CD4-positive, alpha-beta T cell treated with Interleukin-12 subunit alpha and Interleukin-12 subunit beta, for 1 hour (primary cell): ENCODE measurements at regions not wholly inside any gene's neighbourhood (a gene's known extent, or its start where the extent isn't known, plus 50 kb on each side); places are given as distances from the start of the nearest gene placed in this dataset.
A peak's percentile ranks its signal among the peaks of the same experiment; 100 is the strongest.
"Not testable (repeated sequence)": the region's sequence is repeated elsewhere in the genome, so short reads cannot be mapped to it uniquely, and the experiment has no call there.

Experiments
- DNase-seq: peaks from one replicate; pipeline ENCODE4 v3.0.0-alpha.2; 2020

DNA sequence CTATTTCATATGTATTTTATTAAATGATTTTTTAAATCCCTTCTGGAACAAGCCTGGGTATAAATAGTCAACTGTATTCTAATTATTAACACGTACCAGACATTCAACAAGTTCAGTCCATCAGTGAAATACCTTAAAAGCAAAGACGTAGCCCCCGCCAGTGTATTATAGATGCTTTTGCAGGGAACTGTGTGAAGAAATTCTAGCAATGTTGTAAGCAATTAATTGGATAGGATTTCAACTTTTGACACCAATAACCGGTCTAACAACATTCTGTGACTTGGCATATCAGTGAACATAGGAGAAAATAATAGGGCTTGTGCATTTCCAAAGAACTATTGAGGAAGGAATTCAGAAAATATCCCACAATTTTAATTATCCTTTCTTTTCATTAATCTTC, 67.2 kb upstream of the TGFBR2 start:
- no peak for DNase-seq

DNA sequence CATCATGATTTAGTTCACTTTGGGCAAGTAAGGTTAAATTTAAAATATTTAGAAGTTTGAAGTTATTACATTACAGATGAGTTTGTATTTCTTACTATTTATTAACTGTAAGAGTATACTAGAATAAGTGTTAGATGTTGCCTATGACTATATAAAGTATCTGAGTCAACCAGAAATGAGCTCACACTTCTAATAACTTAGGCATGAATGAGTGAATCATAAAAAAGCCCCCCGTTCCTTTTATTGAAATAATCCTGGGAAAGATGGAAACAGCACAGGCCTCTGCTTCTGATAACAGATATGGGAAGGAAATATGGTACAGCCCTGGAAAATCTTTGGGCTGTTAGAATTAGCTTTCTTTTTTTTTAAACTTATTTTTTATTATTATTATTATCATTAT, 66.6 kb upstream of the TGFBR2 start:
- DNase-seq: no peak

DNA sequence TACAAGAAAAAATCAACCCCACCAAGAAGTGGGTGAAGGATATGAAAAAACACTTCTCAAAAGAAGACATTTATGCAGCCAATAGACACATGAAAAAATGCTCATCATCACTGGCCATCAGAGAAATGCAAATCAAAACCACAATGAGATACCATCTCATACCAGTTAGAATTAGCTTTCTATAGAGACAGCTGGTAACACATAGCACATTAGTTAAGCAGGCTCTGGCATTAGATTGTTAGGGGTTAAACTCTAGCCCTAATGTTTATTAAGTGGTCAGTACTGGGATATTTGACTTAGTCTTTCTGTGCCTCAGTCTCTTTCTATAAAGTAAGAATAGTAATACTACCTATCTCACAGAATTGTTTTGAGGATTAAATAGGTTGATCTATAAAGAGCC, 65.2 kb upstream of the TGFBR2 start:
- not testable (repeated sequence) for DNase-seq

DNA sequence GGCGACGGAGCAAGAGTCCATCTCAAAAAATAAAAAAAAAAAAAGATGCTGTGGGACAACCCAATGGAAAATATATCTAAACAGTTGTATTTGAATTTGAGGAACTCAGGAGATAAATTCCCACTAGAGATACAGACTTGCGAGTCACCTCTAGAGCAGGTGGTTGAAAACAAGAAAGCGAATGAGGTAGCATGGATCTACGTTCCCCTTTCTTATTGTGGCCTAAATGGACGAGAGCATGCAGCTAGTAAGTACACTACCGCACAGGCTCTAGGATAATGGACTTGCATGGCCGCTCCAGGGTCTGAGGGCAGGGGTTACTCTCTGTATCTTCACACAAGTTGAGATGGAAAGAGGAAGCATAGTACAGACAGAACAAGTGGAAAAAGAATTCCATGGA, 63.5 kb upstream of the TGFBR2 start:
- no peak for DNase-seq

DNA sequence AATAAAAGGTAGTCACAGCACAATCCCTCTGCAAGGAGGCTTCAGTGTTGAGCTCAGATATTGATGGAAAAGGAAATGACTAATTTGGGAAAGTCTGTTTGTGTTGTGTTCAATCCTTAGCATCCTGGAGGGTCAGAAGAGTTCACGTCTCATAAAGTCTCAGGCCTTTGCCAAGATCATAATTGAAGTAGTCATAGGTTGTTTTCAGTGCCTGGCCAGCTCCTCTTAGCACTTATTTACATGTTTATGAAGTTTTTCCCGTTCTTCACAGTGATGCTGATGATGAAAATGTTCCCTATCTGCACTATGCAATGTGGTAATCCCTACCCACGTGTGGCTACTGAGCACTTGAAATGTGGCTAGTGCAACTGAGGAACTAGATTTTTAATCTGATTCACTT, 61.6 kb upstream of the TGFBR2 start:
- no peak for DNase-seq

DNA sequence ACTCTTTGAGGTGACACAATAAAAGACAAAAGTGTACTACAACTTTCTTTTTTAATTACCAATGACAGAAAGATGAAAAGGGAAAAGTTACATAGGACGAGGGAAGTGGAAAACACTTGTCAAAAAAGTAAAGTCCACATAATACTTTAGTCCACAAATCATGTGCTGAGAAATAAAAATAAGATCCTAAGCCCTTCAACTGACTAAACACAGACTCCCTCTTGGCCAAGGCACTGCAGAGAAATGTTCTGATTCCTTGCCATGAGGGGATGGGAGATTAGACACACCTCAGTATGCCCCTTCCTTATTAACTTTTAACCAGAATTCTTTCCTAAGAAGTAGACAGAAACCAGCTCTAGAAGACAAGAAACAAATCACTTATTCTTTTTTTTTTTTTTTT, 59.5 kb upstream of the TGFBR2 start:
- DNase-seq: no peak

DNA sequence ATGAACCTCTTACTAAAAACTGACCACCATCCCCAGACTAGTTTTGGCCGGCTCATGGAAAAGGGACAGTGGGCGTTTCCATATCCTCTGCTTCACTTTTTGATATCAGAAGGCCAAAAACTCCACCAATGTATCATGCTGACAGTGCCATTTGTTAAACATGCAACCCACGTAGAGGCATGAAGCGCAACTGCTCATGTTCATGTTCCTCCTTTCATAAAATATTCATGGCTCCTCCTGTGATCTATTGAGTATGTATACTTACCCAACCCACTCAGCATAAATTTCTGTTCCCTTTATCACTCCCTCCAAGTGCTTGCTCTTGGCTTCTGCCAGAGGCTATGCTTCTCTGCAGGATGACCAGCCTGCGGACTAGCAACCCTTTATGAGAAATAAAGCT, 58.7 kb upstream of the TGFBR2 start:
- DNase-seq: no peak

DNA sequence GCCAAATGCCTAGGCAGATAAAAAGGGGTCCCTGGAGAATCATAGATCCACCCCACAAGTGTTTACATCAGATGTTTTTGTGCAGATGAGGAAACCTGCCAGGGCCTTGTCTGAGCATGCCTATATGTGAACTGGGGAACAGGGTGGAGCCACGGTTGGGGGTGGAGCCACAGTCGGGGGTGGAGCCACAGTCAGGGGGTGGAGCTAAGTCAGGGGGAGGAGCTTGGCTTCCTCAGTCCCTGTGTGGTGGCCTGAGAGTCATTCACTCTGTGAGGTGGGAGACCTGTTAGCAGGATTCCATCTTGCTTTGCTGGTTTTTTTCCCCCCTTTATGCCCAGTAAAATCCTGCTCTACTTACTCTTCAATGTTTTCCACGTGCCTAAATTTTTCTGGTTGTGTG, 57.8 kb upstream of the TGFBR2 start:
- peak; percentile 16 for DNase-seq

DNA sequence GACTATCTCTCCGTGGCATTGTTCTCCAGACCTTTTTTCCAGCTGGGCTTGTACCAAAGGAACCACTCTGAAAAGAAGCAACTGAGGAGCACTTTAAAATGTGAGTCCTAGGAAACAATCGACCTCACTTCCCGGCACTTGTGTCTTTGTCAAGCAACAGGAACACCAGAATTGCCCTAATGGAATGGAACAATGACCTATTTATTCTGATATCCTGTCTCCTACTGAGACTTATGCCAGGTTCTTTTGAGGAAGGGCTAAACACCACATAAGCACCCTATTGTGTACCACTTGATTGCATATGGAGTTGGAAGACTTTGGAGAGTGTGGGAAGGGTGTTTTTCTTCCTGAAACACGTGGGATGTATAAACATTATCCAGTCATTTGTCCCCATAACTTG, 56.8 kb upstream of the TGFBR2 start:
- no peak for DNase-seq

DNA sequence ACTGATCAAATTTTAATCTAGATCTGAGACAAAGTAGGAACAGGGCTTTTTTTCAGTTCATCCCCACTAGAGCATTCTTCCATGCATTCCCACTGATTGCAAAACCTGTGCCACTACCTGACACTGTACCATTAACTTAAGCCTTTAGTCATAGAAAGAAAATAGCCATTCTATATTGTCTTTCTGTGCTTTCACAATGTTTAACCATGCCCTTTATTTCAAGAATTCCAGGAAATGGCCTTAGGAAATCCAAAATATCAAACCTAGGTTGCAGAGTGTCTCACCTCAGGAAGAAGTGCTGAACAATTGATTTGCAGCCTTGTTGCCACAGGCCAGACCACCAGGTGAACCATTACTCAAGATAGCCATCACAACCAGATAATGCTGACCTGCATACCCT, 56.2 kb upstream of the TGFBR2 start:
- no peak for DNase-seq

DNA sequence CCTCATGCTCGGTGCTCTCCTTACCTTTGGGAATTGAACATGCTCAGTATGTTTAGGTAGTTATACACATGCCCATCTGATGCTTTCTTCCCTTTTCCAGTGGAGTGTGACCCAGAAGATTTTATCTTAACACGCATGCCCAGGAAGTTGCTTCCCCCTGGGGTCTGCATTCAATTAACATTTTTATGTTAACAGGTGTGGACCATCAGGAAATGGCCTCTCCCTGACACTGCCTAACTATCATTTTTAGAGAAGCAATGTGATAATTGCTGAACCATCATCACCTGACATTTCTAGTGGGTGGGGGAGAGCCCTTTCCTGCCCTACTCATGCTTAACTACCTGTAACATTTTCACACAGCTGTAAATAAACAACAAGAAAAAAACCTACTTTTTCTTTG, 55.1 kb upstream of the TGFBR2 start:
- no peak for DNase-seq

DNA sequence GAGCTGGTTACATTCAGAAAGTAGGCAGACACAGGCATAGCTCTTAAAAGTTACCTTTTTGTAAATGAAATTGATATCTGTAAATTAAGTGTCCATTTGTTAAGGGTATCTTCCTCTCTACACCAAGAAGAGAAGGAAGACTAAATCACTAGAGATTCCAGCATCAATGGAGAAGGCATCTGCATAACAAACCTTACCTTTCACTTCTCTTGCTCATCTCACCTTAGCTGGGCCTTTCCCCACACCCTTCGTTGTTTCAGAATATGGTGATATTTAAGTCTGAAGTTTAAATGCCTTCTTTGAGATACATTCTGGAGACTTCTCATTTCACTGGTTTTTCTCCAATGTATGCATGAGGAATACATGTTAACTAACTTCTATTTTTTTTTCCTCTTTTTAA, 54.5 kb upstream of the TGFBR2 start:
- no peak for DNase-seq

DNA sequence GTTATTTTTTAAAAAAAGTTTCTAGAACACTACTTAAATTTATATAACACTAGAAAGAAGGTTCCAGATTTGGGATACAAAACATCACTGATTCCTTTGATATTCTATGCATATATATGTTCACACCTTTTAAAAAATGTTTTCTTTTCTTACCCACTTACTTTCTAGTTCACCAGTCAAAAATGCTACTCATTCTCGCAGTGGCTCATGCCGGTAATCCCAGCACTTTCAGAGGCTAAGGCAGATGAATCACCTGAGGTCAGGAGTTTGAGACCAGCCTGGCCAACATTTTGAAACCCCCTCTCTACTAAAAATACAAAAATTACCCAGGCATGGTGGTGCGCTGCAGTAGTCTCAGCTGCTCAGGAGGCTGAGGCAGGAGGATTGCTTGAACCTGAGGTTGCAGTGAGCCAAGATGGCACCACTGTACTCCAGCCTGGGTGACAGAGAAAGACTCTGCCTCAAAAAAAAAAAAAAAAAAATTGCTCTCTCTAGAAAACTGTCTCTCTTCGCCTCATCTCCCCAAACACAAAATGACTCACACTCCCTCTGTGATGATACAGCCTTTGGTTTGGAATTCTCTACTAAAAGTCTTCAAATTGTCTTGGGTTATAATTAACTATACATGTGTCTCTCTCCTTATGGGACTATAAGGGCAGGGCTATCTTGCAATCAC, 52.6 kb upstream of the TGFBR2 start:
- no peak for DNase-seq

DNA sequence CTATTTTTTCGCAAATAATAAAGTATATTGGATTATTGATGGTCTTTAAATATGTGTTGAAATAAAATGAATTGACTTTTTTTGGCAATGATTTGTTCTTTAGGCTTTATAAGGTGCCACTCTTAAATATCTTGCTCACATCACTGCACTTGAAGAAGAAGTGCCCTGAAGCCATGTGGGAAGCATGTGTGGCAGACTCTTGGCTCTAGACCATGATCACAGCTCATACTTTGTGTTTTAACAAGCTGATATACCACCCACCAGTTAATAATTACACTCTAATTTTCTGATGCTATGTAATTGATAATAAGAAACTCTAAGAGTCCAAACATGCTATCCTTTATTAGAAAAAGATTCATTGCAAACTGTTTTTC, 52.1 kb upstream of the TGFBR2 start:
- DNase-seq: no peak

DNA sequence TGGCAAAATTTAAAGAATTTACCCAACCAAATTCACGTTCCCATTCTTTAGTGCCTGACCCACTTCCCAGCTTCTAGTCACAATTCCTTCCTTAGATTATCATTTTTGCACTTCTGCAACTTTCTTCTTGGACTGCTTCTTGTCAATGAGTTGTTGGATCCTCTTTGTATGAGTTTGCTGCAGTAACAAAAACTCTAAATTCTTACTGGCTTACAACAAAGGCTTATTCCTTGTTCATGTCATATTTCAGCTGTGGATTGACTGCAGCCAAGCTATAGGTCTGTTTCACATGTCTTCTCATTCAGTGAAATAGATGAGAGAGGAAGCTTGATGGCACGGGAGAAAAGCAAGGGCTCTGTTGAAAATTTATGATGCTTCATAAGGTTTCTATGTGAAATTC, 50.4 kb upstream of the TGFBR2 start:
- no peak for DNase-seq
